ENCODE measurements at regions not wholly inside any gene's neighbourhood (a gene's known extent, or its start where the extent isn't known, plus 50 kb on each side); places are given as distances from the start of the nearest gene placed in this dataset.

DNA sequence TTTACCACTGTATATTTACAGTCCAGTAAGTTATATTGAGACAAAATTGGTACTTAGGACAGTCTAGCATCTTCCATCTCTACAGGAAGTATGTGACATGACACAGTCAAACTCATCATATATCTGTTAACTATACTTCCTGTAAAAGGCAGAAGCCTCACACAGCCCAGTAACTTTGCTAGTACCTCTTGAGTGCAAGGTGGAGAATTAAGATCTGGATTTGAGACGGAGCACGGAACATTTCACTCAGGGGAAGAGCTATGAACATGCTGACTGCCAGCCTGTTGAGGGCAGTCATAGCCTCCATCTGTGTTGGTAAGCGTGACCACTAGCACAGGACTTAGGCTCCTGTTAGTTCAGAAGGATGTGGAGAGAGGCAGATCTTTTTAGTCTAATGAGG, 333.7 kb upstream of the OR4E1 start:
- WGBS, 2 donors = 91 to 92% methylated on average over 3 of the region's 3 CpGs
- H3K27ac ChIP-seq (ENCODE audit: low read depth in 1 of 2, low read length in 2 of 2) = no peak overlapping the region
- no peak overlapping the region for H3K4me3 ChIP-seq (ENCODE audit: low read length in 2 of 2)
- intact Hi-C loops (cut with DNase I) = no loop called here
- no peaks in the 10 kb centered on the region for H3K36me3 ChIP-seq (ENCODE audit: control insufficient read depth in 1 of 2, insufficient read depth in 2 of 2, low read length in 1 of 2)
- ATAC-seq (ENCODE audit: low FRiP score) (no peak), DNase-seq (no peak)
- no peaks in the 10 kb centered on the region for H3K4me1 ChIP-seq (ENCODE audit: control insufficient read depth in 1 of 2, insufficient read depth in 2 of 2, low read length in 2 of 2)
- peaks cover 3% of the 10 kb centered on the region for H3K9me3 ChIP-seq (ENCODE audit: control insufficient read depth, low read length)
- H3K27me3 ChIP-seq (ENCODE audit: control insufficient read depth in 1 of 2, insufficient read depth in 2 of 2, low read length in 1 of 2) = no peaks in the 10 kb centered on the region

GRCh38 chr14:22003461-22003860, 329.8 kb upstream of the OR4E1 start:
- ATAC-seq (ENCODE audit: low FRiP score) = no peak
- intact Hi-C loops (cut with DNase I) = no loop called here
- H3K27ac ChIP-seq (ENCODE audit: low read depth in 1 of 2, low read length in 2 of 2) = no peak overlapping the region
- H3K36me3 ChIP-seq (ENCODE audit: control insufficient read depth in 1 of 2, insufficient read depth in 2 of 2, low read length in 1 of 2) = no peaks in the 10 kb centered on the region
- H3K9me3 ChIP-seq (ENCODE audit: control insufficient read depth, low read length) = peaks cover 3% of the 10 kb centered on the region
- DNase-seq = no peak
- no peaks in the 10 kb centered on the region for H3K4me1 ChIP-seq (ENCODE audit: control insufficient read depth in 1 of 2, insufficient read depth in 2 of 2, low read length in 2 of 2)
- H3K4me3 ChIP-seq (ENCODE audit: low read length in 2 of 2) = no peak overlapping the region
- H3K27me3 ChIP-seq (ENCODE audit: control insufficient read depth in 1 of 2, insufficient read depth in 2 of 2, low read length in 1 of 2) = no peaks in the 10 kb centered on the region
- 82 to 84% methylated on average over 9 of the region's 9 CpGs for WGBS, 2 donors

DNA sequence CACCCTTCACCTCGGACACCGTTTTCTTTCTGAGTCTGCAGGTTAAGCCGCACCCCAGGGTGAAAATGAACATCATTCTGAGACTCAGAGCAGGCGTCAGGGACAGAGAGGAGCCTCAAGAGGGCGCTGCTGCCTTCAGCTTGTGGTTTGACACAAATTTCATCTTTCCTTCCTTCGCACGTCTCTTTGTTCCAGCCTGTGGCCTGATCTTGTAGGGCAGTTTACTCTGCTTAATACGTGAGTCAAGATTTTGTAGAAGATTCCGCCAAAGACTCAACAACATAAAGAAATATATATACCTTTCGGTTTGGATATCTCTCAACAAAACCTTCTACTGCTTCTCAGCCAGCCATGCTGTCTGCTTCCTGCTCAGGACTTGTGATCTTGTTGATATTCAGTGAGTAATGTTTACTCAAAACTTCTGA, 329.3 kb upstream of the OR4E1 start:
- whole genome bisulfite sequencing, 2 donors = 27 to 30% methylated on average over 10 of the region's 10 CpGs
- Histone ChIP-seq H3K27ac (ENCODE audit: low read depth in 1 of 2, low read length in 2 of 2) (no peak overlapping the region), H3K36me3 (ENCODE audit: control insufficient read depth in 1 of 2, insufficient read depth in 2 of 2, low read length in 1 of 2) (no peaks in the 10 kb centered on the region), H3K27me3 (ENCODE audit: control insufficient read depth in 1 of 2, insufficient read depth in 2 of 2, low read length in 1 of 2) (no peaks in the 10 kb centered on the region), H3K4me1 (ENCODE audit: control insufficient read depth in 1 of 2, insufficient read depth in 2 of 2, low read length in 2 of 2) (no peaks in the 10 kb centered on the region), H3K4me3 (ENCODE audit: low read length in 2 of 2) (no peak overlapping the region), H3K9me3 (ENCODE audit: control insufficient read depth, low read length) (peaks cover 2% of the 10 kb centered on the region)
- ATAC-seq (ENCODE audit: low FRiP score) = no peak
- intact Hi-C loops (cut with DNase I) = no loop called here
- DNase-seq = no peak

- ATAC-seq (ENCODE audit: low FRiP score) = no peak
These were observed 325.8 kb upstream of the OR4E1 start for GRCh38 chr14:21999402-21999801.

GRCh38 chr14:21997300-21997699, 323.7 kb upstream of the OR4E1 start:
- intact Hi-C loops (cut with DNase I) = no loop called here
- no peaks in the 10 kb centered on the region for H3K9me3 ChIP-seq (ENCODE audit: control insufficient read depth, low read length)
- DNase-seq (no peak), ATAC-seq (ENCODE audit: low FRiP score) (no peak)
- H3K4me1 ChIP-seq (ENCODE audit: control insufficient read depth in 1 of 2, insufficient read depth in 2 of 2, low read length in 2 of 2) = no peaks in the 10 kb centered on the region
- H3K36me3 ChIP-seq (ENCODE audit: control insufficient read depth in 1 of 2, insufficient read depth in 2 of 2, low read length in 1 of 2) = no peaks in the 10 kb centered on the region
- no peak overlapping the region for H3K27ac ChIP-seq (ENCODE audit: low read depth in 1 of 2, low read length in 2 of 2)
- no peak overlapping the region for H3K4me3 ChIP-seq (ENCODE audit: low read length in 2 of 2)
- H3K27me3 ChIP-seq (ENCODE audit: control insufficient read depth in 1 of 2, insufficient read depth in 2 of 2, low read length in 1 of 2) = no peaks in the 10 kb centered on the region
- WGBS, 2 donors = 23 to 30% methylated on average over 3 of the region's 3 CpGs

More at GRCh38 chr14:21999402-21999801, 325.8 kb upstream of the OR4E1 start:
- intact Hi-C loops (cut with DNase I) = no loop called here
- no peaks in the 10 kb centered on the region for H3K4me1 ChIP-seq (ENCODE audit: control insufficient read depth in 1 of 2, insufficient read depth in 2 of 2, low read length in 2 of 2)
- 55 to 75% methylated on average over 2 of the region's 2 CpGs for WGBS, 2 donors
- H3K4me3 ChIP-seq (ENCODE audit: low read length in 2 of 2) = no peak overlapping the region
- H3K9me3 ChIP-seq (ENCODE audit: control insufficient read depth, low read length) = no peaks in the 10 kb centered on the region
- no peak overlapping the region for H3K27ac ChIP-seq (ENCODE audit: low read depth in 1 of 2, low read length in 2 of 2)
- H3K36me3 ChIP-seq (ENCODE audit: control insufficient read depth in 1 of 2, insufficient read depth in 2 of 2, low read length in 1 of 2) = no peaks in the 10 kb centered on the region
- DNase-seq = no peak
- H3K27me3 ChIP-seq (ENCODE audit: control insufficient read depth in 1 of 2, insufficient read depth in 2 of 2, low read length in 1 of 2) = no peaks in the 10 kb centered on the region

GRCh38 chr14:21995332-21995731, 321.7 kb upstream of the OR4E1 start:
- Histone ChIP-seq H3K4me3 (ENCODE audit: low read length in 2 of 2) (no peak overlapping the region), H3K36me3 (ENCODE audit: control insufficient read depth in 1 of 2, insufficient read depth in 2 of 2, low read length in 1 of 2) (no peaks in the 10 kb centered on the region), H3K27me3 (ENCODE audit: control insufficient read depth in 1 of 2, insufficient read depth in 2 of 2, low read length in 1 of 2) (no peaks in the 10 kb centered on the region), H3K4me1 (ENCODE audit: control insufficient read depth in 1 of 2, insufficient read depth in 2 of 2, low read length in 2 of 2) (no peaks in the 10 kb centered on the region), H3K9me3 (ENCODE audit: control insufficient read depth, low read length) (no peaks in the 10 kb centered on the region), H3K27ac (ENCODE audit: low read depth in 1 of 2, low read length in 2 of 2) (no peak overlapping the region)
- ATAC-seq (ENCODE audit: low FRiP score) = no peak
- intact Hi-C loops (cut with DNase I) = no loop called here
- DNase-seq = no peak

DNA sequence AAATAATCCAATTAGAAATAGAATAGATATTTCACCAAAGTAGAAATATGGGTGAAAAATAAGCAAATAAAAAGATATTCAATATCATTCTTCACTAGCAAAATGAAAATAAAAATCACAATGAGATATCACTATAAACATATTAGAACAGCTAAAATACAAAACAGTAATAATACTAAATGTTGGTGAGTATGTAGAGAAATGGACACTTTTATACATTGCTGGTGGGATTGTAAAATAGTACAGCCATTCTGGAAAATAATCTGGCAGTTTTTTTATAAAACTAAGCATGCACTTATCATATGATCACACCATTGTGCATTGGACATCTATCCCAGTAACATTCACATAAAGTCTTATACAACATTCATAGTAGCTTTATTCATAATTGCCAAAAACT, 320.2 kb upstream of the OR4E1 start:
- Histone ChIP-seq H3K27me3 (ENCODE audit: control insufficient read depth in 1 of 2, insufficient read depth in 2 of 2, low read length in 1 of 2) (no peaks in the 10 kb centered on the region), H3K27ac (ENCODE audit: low read depth in 1 of 2, low read length in 2 of 2) (no peak overlapping the region), H3K4me3 (ENCODE audit: low read length in 2 of 2) (no peak overlapping the region), H3K9me3 (ENCODE audit: control insufficient read depth, low read length) (no peaks in the 10 kb centered on the region), H3K4me1 (ENCODE audit: control insufficient read depth in 1 of 2, insufficient read depth in 2 of 2, low read length in 2 of 2) (no peaks in the 10 kb centered on the region), H3K36me3 (ENCODE audit: control insufficient read depth in 1 of 2, insufficient read depth in 2 of 2, low read length in 1 of 2) (no peaks in the 10 kb centered on the region)
- DNase-seq = no peak
- ATAC-seq (ENCODE audit: low FRiP score) = no peak
- intact Hi-C loops (cut with DNase I) = no loop called here

- ATAC-seq (ENCODE audit: low FRiP score) (no peak), DNase-seq (no peak)
- 75 to 80% methylated on average over 5 of the region's 5 CpGs for WGBS, 2 donors
- intact Hi-C loops (cut with DNase I) = no loop called here
- H3K27me3 ChIP-seq (ENCODE audit: control insufficient read depth in 1 of 2, insufficient read depth in 2 of 2, low read length in 1 of 2) = no peaks in the 10 kb centered on the region
- H3K36me3 ChIP-seq (ENCODE audit: control insufficient read depth in 1 of 2, insufficient read depth in 2 of 2, low read length in 1 of 2) = no peaks in the 10 kb centered on the region
- H3K27ac ChIP-seq (ENCODE audit: low read depth in 1 of 2, low read length in 2 of 2) = no peak overlapping the region
- H3K4me1 ChIP-seq (ENCODE audit: control insufficient read depth in 1 of 2, insufficient read depth in 2 of 2, low read length in 2 of 2) = no peaks in the 10 kb centered on the region
- no peaks in the 10 kb centered on the region for H3K9me3 ChIP-seq (ENCODE audit: control insufficient read depth, low read length)
- no peak overlapping the region for H3K4me3 ChIP-seq (ENCODE audit: low read length in 2 of 2)
These were observed 319.5 kb upstream of the OR4E1 start for GRCh38 chr14:21993070-21993469.

DNA sequence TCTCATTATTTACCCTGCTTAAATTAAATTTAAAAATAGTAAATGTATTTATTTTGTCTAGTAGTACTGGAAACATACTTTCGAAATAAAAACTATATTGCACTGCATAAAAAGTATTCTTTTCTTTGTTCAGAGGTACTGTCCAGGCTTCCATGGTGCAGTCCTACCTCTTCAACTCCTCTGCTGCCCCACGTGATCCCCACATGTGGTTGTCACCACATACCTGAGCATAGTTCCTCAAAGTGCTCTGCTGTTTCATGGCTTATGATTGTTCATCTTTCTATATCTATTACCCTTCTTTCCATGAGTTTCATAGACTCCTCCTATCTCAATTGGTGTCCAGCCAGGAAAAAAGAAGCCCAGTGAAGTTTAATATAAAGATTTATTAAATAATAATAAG, 317.5 kb upstream of the OR4E1 start:
- no peak overlapping the region for H3K27ac ChIP-seq (ENCODE audit: low read depth in 1 of 2, low read length in 2 of 2)
- no peaks in the 10 kb centered on the region for H3K36me3 ChIP-seq (ENCODE audit: control insufficient read depth in 1 of 2, insufficient read depth in 2 of 2, low read length in 1 of 2)
- ATAC-seq (ENCODE audit: low FRiP score) (no peak), DNase-seq (no peak)
- H3K4me3 ChIP-seq (ENCODE audit: low read length in 2 of 2) = no peak overlapping the region
- no peaks in the 10 kb centered on the region for H3K4me1 ChIP-seq (ENCODE audit: control insufficient read depth in 1 of 2, insufficient read depth in 2 of 2, low read length in 2 of 2)
- 61 to 71% methylated on average over 2 of the region's 2 CpGs for WGBS, 2 donors
- H3K9me3 ChIP-seq (ENCODE audit: control insufficient read depth, low read length) = no peaks in the 10 kb centered on the region
- H3K27me3 ChIP-seq (ENCODE audit: control insufficient read depth in 1 of 2, insufficient read depth in 2 of 2, low read length in 1 of 2) = no peaks in the 10 kb centered on the region
- intact Hi-C loops (cut with DNase I) = no loop called here

All from aorta (tissue), 5 donors.